HG02840 (cell line): ENCODE measurements at regions not wholly inside any gene's neighbourhood (a gene's known extent, or its start where the extent isn't known, plus 50 kb on each side); places are given as distances from the start of the nearest gene placed in this dataset.

ENCODE experiments used
- ATAC-seq: cut with Tn5 transposase; IDR thresholded peaks from one replicate; pipeline ENCODE4 v1.9.1; 2021; ENCODE audit warnings: mild to moderate bottlenecking, moderate library complexity, moderate number of reproducible peaks; ENCODE audit not compliant: unreplicated experiment, low FRiP score

DNA sequence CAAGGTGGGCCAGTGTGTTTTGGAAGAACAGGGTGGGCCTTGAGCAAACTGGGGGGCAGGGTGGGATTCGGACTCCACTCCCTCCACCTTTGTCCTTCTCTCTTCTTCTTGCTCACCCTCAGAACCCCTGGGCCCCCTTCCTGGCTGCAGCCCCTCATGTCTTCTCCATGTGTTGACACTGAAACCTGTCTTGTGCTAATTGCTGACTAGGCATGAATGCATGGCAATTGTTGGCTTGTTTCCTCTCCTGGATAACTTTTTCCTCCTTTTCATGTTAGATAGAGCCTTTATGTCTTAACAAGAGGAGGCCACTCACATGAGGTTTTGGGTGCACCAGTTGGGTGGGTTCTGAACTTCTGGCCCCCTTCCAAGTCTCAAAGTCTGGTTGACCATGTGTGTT lies 181.6 kb upstream of the MKI67 start:
- ATAC-seq, result no peak

DNA sequence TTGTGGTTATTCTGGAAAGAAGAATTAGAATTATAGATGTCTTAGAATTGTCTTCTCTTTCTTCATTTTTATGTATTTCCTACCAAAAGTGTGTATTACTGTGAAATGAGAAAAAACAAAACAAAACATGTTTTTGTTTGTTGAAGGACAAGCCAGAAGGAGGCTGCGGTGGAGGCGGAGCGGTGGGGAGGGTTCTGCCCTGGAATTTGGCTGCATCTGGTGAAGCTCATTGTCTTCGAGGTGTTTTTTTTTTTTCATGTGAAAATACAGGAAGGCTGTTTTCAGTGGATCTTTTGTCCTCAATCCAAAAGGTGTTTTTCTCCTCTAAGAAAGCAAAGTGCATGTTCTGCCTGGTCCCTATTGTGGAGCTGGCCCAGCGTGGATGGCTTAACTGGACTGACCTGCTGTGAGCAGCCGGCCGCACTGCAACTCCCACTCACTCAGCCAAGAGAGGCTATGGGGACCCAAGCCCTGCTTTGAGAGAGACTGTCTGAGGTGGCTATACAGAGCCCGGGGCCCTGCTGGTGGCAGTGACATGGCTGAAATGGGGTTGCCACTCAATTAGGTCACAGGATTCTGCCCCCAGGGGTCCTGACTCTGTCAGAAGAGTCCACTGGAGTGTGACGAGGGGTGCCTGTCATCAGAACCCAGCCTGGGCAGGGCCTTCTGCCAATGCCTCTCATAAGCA lies 184.9 kb upstream of the MKI67 start:
- ATAC-seq, result no peak

DNA sequence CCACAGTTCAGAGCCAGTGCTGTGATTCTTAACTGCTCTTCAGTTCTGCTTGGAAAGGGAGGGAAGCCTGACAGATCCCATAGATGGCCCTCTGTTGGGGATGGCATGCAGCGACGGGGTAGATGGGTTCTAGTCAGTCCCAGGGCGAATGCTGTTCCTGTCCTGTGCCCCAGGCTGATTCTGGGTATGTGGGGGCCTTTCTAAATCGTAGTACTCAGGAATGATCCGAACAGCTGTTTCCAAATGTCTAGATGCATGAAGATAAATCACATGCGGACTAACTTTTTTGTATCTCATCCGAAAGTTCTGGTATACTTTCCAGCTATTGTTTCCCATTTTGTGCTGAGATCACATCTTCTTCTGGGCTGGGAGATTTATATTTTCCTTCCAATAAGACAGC lies 186.0 kb upstream of the MKI67 start:
- ATAC-seq, result no peak

DNA sequence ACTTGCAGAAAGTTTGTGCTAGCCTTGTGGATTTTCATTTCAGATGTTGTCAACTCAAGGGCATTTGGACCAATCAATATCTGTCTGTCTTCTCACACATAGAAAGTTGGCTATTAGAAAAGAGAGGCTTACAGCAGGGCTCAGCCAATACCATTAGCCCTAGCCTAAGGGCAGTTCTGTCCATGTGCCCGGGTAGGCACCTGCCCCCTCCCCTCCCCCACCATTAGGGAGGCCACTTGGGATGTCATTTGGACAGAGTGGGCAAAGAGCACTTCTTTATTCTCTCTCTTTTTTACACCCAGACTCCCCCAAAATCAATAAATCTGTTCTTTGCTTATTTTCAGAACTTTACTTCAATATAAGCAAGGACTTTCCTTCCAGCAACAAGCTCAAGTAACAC lies 188.5 kb upstream of the MKI67 start:
- no peak for ATAC-seq

DNA sequence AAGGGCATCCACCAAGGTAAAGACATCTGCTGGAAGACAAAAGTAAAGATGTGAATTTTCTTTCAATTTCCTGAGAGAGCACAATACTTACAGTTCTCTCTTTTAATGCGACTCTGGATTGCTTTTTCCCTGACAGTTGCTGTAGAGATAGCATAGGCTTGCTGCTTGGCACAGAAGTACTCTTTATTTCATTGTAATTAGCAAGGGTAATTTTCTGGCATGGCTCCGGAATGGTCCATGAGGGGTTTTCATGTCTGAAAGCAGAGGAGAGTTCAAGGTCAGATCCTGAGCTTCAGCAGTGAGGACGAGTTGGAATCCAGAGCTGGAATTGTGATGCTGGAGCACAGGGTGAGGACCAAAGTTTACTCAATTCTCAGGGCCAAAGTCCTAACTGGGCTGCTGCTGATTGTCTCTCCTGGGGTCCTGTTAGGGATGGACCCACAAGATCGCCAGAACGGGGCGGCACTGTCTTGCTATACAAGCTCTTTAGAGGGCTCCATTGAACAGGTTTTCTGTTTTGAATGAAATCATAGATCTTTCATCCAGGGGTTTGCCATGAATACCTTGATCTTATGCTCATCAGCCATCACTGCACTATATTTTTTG lies 190.0 kb upstream of the MKI67 start:
- no peak for ATAC-seq

DNA sequence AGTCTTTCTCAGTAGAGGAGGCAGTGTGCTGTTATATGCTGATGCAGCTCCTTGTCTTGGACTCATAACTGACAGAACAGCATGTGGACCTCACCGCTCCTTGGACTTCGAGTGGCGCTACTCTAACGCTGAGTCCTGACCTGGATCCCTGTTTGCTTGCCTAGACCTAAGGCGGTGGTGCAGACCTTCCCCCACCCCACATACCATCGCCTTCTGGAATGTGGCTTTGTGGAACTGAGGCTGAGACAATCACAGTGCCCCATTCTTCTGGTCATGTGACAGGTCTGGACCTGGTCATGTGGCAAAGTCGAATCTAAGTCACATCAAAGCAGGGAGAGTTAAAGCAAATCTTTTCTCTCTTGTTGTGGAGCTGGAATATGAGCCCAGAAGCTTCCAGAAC lies 190.7 kb upstream of the MKI67 start:
- ATAC-seq, result no peak

DNA sequence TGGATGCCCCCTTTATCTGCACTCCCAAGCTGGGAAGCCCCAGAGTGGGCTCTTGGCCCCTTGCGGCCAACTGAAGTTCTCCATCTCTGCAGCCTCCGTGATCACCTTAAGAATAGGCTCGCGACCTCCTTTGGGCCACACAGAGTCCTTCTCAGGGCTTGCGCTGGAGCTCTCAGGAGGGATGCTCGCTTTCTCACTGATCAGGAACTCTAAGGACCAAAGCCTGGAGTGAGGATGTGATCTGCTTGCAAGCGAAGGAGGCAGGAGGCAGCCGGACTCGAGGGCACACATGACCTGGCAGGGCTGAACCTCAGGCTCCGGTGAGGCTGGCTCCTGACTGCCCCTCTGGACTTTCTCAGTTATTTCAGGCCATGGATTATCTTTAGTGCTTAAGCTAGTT lies 192.1 kb upstream of the MKI67 start:
- ATAC-seq, result no peak

DNA sequence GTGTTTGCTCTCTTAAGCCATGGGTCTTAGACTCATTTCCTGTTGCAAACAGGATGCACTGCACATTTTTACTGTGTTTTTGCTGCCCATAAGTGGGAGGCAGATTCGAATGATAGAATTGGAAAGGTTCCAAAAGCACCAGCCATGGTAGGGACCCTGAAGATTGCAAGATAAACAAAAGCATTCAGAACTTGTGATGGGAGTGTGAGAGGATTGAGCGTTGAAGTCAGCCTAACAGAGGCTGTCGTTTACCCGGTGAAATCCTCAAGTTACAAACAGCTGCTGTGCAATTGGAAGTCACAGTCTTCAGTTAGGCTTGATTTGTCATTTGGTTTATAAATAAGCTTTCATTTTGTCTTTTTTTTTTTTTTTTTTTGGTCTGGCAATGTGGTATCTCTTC lies 192.7 kb upstream of the MKI67 start:
- no peak for ATAC-seq

DNA sequence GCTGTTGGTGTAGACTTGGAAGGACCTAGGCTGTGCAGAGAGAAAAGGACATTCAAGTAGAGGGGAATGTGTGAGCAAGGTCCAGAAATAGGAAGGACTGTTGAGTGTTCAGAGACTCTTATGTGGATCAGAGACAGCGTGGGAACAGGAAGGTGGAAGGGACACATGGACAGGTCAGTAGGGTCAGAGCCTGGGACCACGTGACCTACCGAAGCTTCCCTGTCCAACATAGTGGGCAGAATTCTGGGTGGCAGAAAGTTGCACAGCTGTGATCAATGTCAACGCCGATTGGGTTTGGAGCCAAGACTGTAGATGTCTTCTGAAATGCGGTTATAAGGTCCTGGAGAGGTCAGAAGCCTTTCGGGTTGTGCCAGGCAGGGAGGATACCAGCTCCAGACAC lies 195.9 kb upstream of the MKI67 start:
- ATAC-seq, result no peak

DNA sequence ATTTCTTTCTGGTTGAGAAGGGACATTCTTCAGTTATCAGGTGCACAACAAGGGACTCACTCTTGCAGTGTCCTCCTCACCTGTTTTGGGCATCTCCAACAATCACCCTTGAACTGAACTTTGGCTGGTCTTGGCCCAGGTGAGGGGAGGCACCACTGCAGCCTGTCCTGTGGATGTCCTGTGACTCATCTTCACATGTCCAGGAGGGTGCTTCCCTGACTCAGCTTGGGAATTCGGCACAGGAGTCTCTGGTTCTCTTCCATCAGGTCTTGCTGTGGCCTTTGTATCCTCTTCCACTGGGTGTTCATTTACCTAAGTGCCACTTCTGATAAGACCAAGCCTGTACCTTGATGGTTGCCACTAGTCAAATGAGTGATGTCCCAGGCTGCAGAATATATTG lies 196.7 kb upstream of the MKI67 start:
- no peak for ATAC-seq

DNA sequence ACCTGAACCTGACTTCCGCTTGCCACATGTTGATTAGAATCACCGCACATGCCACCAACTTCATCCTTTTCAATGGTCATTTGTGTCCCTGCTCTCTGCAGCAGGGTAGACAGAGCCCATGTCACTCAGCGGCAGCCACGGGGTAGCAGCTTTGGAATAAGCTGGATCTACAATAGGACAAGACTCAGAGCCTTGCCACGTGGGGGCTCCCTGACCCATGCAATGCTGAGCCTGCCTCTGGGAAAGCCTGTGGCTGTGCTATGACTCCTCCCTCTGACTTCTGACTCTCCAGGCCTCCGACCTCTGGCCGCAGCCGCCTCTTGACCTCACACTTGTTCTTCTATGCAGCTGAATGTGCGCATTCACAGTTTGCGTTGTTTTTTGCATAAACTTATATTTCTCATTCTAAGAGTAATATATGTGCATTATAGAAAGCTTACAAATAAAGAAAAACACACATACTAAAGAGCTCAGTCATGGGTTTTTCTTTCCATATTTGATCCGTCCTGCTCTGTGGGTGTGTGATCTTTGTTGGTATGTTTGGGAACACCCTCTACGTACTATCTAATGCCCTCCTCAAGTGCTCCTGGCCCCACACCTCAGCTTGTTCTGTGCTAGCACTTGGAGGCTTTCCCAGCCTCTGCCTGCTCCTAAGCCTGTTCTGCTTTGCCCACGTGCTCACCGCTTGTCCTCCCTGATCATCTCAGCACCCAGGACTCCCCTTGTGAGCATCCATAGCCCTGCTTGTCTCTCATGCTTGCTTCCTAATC lies 198.0 kb upstream of the MKI67 start:
- no peak for ATAC-seq

DNA sequence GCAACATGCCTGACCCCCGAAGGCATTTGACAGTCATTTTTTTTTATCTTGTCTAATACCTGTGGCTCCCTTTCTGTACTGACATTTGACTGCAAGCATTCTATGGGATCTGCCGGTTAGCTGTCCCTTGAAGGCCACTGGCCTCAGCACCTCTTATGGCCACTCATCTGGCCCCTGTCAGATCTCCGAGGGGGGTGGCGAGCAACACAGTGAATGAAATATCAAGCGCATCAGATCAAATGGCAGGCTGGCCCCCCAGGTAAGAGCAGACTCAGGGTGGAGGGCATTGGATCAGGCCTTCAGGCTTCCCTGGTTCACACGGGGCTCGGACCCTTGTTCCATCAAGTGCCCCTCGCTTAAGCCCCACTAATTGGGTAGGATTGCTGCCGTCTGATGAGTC lies 199.6 kb upstream of the MKI67 start:
- no peak for ATAC-seq

DNA sequence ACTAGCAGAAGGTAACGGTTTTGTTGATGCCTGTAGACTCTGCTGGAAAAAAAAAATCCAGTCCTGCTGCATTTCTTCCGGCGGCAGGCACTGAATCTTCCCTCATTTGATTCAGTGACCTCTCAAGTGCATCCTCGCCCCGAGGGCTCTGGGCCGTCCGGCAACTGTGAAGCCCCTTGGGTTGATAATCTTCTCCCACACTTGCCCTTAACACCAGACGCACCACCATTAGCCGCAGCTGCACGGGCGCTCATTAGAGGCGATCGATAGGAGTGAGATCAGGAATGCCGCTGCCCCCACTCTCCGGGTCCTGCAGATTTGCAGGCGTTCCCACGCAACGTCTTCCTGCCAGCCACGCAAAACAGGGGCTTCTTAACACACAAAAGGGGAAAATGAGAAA lies 200.0 kb upstream of the MKI67 start:
- no peak for ATAC-seq

DNA sequence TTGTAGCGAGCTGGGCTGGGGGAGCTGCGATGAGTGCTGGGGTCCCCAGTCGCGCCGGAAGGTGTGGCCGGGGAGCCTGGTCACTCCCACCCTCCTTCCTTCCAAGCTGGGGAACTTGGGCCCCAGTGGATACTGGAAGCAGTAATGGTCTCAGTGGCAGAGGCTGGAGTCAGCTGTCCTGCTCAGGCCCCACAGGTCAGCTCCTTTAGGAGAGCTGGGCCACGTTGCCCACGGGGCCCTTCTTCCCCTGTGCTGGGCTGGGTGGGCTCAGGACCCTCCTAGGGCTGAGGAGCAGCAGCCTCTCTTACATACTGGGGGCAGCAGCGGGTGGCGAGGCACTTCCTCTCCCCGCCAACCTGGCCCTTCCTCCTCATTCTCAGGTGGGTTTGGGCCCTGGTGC lies 200.6 kb upstream of the MKI67 start:
- ATAC-seq, result no peak

DNA sequence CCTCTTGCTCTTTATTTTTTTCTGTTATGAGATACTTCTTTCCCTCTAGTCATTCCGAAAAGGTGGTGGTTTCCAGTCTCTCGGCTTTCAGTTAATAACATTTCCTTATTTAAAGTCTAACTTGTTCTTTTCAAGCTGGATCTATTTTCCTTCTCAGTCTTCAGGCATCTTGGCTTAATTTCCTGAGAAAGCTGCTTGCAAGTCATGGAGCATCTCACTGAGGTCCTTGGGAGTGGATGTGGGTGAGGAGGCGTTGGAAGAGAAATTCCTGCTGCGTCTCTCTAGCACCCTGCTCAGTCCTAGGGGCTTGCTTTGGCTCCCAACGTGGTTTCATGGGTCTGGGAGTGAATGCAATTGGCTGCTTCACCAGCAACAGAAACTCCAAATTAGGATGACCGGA lies 210.2 kb upstream of the MKI67 start:
- ATAC-seq, result no peak

DNA sequence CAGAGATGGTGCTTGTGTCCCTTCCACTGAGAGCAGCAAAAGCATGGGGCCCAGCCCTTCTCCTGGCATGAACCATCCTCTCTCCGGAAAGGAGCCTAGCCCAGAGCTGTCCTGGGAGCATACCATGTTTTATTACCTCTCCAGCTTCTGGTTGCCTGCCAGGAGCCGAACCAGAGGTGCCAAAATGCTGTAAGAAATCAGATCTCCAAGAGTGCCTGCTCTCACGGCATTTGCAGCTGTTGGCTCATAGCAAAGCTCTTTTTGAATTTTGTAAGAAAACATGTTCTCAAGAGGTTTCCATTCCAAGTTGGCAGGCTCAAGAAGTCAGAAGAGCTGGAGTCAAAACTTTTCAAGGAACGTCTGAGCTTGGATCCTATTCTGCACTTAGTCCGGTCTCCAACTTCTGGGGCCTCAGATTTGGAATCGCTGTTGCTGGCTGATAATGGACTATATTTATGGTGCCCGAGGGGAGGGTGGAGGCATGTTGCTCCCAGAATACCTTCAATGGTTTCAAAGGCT lies 211.7 kb upstream of the MKI67 start:
- no peak for ATAC-seq

DNA sequence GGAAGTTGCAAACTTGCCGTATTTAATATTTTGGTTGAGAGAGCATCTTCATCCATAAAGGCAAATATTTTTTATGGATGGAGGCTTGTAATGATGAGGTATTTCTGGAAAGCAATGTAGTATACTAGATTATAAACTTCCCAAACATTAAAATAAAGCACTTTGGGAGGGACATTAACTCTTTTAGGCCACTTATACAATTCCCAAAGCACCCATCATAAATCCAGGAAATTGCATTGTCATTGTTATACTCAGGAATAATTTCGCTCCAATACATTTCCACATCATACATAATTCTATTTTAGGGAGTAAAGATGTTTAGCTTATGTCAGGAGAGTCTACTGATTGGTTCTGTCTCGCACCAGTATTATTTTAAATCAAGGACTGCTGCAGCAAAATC lies 212.7 kb upstream of the MKI67 start:
- no peak for ATAC-seq

DNA sequence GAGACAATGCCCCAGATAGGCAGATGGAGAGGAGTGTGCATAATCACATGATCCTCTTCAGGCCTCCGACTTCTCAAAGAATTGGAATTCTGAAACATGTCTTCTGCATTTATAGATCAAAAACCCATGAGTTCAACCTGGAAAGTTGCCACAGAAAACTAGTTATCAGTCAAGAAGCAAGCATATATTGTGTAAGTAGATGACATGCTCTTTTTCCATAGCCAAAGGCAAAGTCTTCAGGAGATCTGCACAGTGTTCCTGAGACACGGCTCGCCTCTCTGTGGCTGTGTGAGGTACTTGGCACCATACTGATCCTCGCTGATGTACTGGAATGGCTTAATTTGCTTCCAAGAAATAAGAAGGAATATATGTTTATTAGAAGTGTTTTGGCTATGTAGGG lies 213.5 kb upstream of the MKI67 start:
- no peak for ATAC-seq

DNA sequence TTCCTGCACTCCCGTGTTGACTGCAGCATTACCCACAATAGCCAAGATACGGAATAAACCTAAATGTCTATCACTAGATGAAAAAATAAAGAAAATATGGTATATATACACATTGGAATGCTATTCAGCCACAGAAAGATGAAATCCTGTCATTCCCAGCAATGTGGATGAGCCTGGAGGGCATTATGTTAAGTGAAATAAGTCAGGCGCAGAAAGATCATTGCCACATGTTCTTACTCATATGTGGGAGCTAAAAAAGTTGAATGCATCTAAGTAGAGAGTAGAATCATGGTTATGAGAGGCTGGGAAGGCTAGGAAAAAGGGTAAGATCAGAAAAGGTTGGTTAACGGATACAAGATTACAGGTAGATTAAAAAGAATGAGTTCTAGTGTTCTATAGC lies 219.1 kb upstream of the MKI67 start:
- no peak for ATAC-seq

DNA sequence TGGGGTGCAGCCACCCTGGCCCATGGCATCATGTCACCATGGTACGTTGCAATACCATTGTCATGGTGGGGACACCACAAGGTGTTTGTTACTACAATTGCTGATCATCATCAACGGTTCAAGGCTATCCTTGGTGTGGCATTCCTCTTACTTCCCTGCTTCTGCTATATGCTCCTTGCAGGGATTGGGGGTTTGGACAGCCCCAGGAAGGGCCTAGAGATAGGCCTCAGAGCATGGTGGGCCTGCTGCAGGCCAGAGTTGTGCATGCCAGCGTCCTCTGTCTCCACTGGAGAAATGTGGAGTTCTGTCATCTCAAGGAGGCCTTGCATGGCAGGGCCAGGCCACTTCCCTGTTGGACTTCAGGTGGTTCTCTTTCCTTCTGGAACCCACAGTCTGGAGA lies 234.6 kb upstream of the MKI67 start:
- no peak for ATAC-seq

DNA sequence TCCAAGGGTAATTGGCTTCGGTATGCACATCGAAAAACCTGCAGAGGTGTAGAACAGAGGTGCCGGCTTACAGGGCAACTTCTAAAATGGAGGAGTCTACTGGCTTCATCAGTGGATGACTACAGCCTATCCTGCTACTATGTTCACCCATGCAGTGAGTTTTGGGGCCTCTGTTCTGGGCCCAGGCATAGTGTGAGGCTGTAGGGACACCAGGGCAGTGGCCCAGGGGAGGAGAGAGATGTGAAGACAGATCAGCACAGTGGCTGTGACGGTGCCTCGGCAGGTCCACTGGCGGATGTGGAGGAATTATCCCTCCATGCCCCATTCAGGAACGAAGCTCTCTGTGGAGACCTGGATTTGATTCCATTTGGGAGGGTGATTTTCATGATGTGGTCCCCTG lies 235.3 kb upstream of the MKI67 start:
- ATAC-seq, result no peak

DNA sequence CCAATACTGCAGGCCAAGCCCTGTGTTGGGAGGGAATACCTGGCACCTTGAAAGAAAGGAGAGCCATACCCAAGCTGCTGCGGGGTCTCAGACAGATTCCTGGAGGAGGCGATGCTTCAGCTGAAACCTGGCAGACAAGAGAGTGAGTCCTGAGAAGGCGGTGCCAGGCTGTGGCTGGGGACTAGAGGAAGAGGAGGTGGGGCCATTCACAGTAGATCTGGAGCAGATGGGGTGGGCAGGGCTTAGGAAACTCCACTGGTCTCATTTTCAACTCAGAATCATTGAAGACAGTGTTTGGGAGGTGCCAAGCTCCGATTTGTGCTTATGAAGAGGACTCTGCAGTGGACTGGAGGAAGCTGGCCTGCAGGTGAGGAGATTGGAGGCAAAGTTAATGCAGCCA lies 236.3 kb upstream of the MKI67 start:
- ATAC-seq, result no peak
